ENCODE measurements at regions not wholly inside any gene's neighbourhood (a gene's known extent, or its start where the extent isn't known, plus 50 kb on each side); places are given as distances from the start of the nearest gene placed in this dataset.

GRCh38 chr4:184879271-184879670 lies 53.5 kb upstream of the ACSL1 start:
- DNase-seq: no peak
- in situ Hi-C loops (cut with HindIII; ENCODE audit: low pct_ligation_motif_present, low pct_unique_long_range_greater_than_20kb, low sequenced_read_pairs): no loop called here

GRCh38 chr4:184882276-184882675 lies 56.5 kb upstream of the ACSL1 start:
- in situ Hi-C loops (cut with HindIII; ENCODE audit: low pct_ligation_motif_present, low pct_unique_long_range_greater_than_20kb, low sequenced_read_pairs): no loop called here
- DNase-seq: no peak

GRCh38 chr4:184883024-184883423 lies 57.3 kb upstream of the ACSL1 start:
- no peak for DNase-seq
- in situ Hi-C loops (cut with HindIII; ENCODE audit: low pct_ligation_motif_present, low pct_unique_long_range_greater_than_20kb, low sequenced_read_pairs): no loop called here

- no peak for DNase-seq
- in situ Hi-C loops (cut with HindIII; ENCODE audit: low pct_ligation_motif_present, low pct_unique_long_range_greater_than_20kb, low sequenced_read_pairs): no loop called here
Observed at GRCh38 chr4:184884883-184885282, 59.1 kb upstream of the ACSL1 start.

GRCh38 chr4:184885602-184886001 lies 59.8 kb upstream of the ACSL1 start:
- in situ Hi-C loops (cut with HindIII; ENCODE audit: low pct_ligation_motif_present, low pct_unique_long_range_greater_than_20kb, low sequenced_read_pairs): no loop called here
- no peak for DNase-seq

GRCh38 chr4:184887333-184887732 lies 61.6 kb upstream of the ACSL1 start:
- in situ Hi-C loops (cut with HindIII; ENCODE audit: low pct_ligation_motif_present, low pct_unique_long_range_greater_than_20kb, low sequenced_read_pairs): no loop called here

GRCh38 chr4:184887947-184888346 lies 62.2 kb upstream of the ACSL1 start:
- in situ Hi-C loops (cut with HindIII; ENCODE audit: low pct_ligation_motif_present, low pct_unique_long_range_greater_than_20kb, low sequenced_read_pairs): no loop called here
- DNase-seq: no peak

More at GRCh38 chr4:184887333-184887732, 61.6 kb upstream of the ACSL1 start:
- DNase-seq: no peak

GRCh38 chr4:184889666-184890335 lies 64.0 kb upstream of the ACSL1 start:
- in situ Hi-C loops (cut with HindIII; ENCODE audit: low pct_ligation_motif_present, low pct_unique_long_range_greater_than_20kb, low sequenced_read_pairs): no loop called here
- no peak for DNase-seq

GRCh38 chr4:184890499-184890898 lies 64.7 kb upstream of the ACSL1 start:
- DNase-seq: no peak
- in situ Hi-C loops (cut with HindIII; ENCODE audit: low pct_ligation_motif_present, low pct_unique_long_range_greater_than_20kb, low sequenced_read_pairs): no loop called here

- no peak for DNase-seq
- in situ Hi-C loops (cut with HindIII; ENCODE audit: low pct_ligation_motif_present, low pct_unique_long_range_greater_than_20kb, low sequenced_read_pairs): no loop called here
Observed at GRCh38 chr4:184891816-184892397, 66.1 kb upstream of the ACSL1 start.

GRCh38 chr4:184892999-184893398 lies 67.2 kb upstream of the ACSL1 start:
- no peak for DNase-seq
- in situ Hi-C loops (cut with HindIII; ENCODE audit: low pct_ligation_motif_present, low pct_unique_long_range_greater_than_20kb, low sequenced_read_pairs): no loop called here

GRCh38 chr4:184893801-184894571 lies 68.2 kb upstream of the ACSL1 start:
- in situ Hi-C loops (cut with HindIII; ENCODE audit: low pct_ligation_motif_present, low pct_unique_long_range_greater_than_20kb, low sequenced_read_pairs): no loop called here
- DNase-seq: no peak

GRCh38 chr4:184895012-184895695 lies 69.4 kb upstream of the ACSL1 start:
- no peak for DNase-seq
- in situ Hi-C loops (cut with HindIII; ENCODE audit: low pct_ligation_motif_present, low pct_unique_long_range_greater_than_20kb, low sequenced_read_pairs): no loop called here

GRCh38 chr4:184896868-184897715 lies 71.3 kb upstream of the ACSL1 start:
- in situ Hi-C loops (cut with HindIII; ENCODE audit: low pct_ligation_motif_present, low pct_unique_long_range_greater_than_20kb, low sequenced_read_pairs): no loop called here
- DNase-seq: no peak

- in situ Hi-C loops (cut with HindIII; ENCODE audit: low pct_ligation_motif_present, low pct_unique_long_range_greater_than_20kb, low sequenced_read_pairs): no loop called here
- no peak for DNase-seq
Observed at GRCh38 chr4:184897895-184898294, 72.1 kb upstream of the ACSL1 start.

GRCh38 chr4:184898793-184899192 lies 73.0 kb upstream of the ACSL1 start:
- in situ Hi-C loops (cut with HindIII; ENCODE audit: low pct_ligation_motif_present, low pct_unique_long_range_greater_than_20kb, low sequenced_read_pairs): no loop called here
- no peak for DNase-seq

GRCh38 chr4:184899261-184900134 lies 73.7 kb upstream of the ACSL1 start:
- in situ Hi-C loops (cut with HindIII; ENCODE audit: low pct_ligation_motif_present, low pct_unique_long_range_greater_than_20kb, low sequenced_read_pairs): no loop called here
- peak; percentile 35 for DNase-seq

- DNase-seq: no peak
- in situ Hi-C loops (cut with HindIII; ENCODE audit: low pct_ligation_motif_present, low pct_unique_long_range_greater_than_20kb, low sequenced_read_pairs): no loop called here
Observed at GRCh38 chr4:184900184-184900583, 74.4 kb upstream of the ACSL1 start.
